ENCODE measurements at regions not wholly inside any gene's neighbourhood (a gene's known extent, or its start where the extent isn't known, plus 50 kb on each side); places are given as distances from the start of the nearest gene placed in this dataset.

DNA sequence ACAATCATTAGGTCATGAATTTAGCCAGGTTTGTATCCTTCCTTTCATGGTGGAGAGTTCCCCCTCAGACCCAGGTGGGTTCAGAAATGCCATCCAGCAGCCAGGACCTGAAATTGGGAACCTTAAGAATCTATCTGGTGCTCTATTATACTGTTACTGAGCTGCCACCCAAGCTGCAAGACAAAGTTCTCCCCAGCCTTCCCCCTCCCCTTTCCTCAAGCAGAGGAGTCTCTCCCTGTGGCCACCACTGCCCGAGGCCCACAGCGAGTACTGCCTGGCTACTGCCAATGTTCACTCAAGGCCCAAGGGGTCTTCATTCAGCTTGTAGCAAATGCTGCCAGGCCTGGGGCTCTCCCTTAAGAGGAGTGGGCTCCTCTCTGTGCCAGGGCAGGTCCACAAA, 133.8 kb downstream of the TMEM38B start:
- DNase-seq (ENCODE audit: low spot score), result no peak

GRCh38 chr9:105828596-105829213, 134.4 kb downstream of the TMEM38B start:
- DNase-seq (ENCODE audit: low spot score), result no peak

DNA sequence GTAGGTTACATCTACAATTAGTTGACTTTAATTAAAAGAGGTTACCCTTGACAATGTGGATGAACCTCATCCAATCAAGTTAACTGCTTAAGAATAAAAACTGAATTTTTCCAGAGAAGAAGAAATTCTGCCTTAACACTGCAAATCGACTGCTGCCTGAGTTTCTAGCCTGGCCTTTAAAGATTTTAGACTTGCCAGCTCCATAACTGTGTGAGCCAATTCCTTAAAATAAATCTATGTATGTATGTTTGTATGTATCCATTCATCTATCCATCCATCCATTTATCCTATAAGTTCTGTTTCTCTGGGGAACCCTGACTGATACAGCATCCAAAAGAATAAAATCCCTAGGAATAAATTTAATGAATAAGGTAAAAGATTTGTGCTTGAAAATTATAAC, 136.1 kb downstream of the TMEM38B start:
- no peak for DNase-seq (ENCODE audit: low spot score)

GRCh38 chr9:105832096-105832710, 137.9 kb downstream of the TMEM38B start:
- DNase-seq (ENCODE audit: low spot score), result no peak

GRCh38 chr9:105833271-105833975, 139.1 kb downstream of the TMEM38B start:
- no peak for DNase-seq (ENCODE audit: low spot score)

GRCh38 chr9:105834404-105834803, 140.1 kb downstream of the TMEM38B start:
- no peak for DNase-seq (ENCODE audit: low spot score)

DNA sequence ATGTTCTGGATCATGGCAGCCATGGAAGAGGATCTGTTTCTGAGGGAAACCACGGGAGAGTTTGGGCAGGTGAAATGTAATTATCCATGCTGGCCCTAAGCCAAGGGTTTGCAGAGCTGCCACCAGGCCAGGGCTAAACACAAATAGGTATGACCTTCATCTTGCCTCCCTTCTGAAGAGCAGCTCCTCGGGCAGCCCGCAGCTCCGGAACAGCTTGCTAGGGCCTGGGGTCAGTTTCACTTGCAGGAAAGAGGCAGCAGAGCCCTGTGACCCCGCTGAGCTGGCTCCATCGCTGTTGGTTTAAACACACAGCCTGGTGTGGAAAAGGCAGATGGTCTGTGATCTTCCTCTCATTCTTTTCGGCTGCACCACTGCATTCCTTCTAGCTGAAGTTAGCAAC, 141.4 kb downstream of the TMEM38B start:
- DNase-seq (ENCODE audit: low spot score), result no peak

DNA sequence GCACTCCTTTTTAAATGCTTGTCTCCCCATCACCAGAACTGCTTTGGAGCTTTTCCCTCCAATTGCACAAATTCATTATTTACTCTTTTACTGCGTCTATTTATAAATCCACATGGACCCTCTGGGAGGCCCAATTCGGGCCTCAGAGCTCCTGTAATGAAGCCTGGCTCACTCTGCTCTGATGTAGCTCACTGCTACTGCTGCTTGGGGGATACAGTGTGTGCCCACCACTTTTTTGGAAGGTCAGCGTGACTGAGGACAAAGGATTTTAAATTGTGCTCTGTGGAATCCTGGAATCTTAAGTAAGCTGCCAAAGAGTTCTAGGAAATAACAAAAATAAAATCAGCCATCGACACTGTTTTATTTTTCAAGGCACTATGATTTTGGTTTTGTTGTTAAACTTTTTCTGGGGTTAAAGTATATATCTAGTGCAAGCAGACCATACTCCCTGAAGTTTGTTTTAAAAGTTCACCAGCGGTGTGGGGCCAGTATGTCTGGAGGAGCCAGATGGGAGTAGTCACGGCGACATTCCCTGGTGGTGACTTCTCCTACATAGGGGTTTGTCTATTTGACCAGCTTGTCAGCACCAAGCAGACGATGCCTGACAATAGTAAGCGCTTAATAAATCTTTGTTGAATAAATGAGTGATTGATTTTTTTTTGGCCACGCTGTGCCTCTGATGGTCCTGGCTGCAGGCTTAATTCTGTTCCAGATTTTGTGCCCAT, 142.8 kb downstream of the TMEM38B start:
- no peak for DNase-seq (ENCODE audit: low spot score)

DNA sequence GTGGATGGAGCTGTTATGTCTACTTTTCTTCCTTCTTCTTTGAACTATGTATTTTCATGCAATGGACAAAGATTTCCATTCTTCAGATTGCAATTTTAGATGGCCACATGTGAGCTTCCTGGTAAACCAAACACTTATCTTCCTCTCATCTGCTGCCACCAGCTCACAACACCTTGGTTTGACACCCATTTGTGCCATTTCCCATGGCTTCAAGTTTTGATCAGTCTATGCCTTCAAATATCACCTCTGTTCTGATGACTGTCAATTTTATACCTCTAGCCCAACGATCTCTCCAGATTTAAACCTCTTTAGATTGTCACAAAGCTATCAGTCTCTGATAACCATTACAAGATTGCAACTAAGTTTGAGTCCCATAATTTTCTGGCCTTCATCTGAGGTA, 147.2 kb downstream of the TMEM38B start:
- no peak for DNase-seq (ENCODE audit: low spot score)

DNA sequence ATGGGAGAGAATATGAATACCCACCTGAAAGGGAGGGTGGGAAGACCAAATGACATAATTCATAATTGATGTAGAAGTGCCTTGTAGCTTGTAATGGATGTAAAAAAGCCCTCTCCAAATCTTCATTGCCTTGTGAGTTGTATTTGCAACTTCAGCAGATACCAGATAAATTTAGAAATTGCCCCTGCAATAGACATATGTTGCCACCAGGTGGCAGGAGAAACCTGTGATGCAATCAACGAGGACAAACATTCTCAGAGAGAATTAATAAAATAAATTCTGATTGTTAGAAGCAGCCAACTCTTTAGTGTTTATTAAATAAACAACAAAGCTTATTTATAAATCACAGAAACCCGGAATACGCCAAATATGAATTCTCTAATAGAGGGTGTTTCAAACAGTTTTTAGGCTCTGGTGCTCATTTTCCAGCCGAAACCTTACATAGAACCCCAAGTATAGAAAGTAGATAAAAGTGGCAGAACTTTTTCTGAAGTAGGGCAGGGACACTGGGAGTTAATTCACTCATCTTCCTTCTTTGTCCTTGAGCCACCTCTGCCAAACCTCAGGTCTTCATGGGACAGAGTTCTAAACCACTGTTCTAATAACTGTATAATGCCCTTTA, 147.8 kb downstream of the TMEM38B start:
- DNase-seq (ENCODE audit: low spot score), result peak; percentile 15

- no peak for DNase-seq (ENCODE audit: low spot score)
Observed at GRCh38 chr9:105846825-105847224, 152.5 kb downstream of the TMEM38B start.

DNA sequence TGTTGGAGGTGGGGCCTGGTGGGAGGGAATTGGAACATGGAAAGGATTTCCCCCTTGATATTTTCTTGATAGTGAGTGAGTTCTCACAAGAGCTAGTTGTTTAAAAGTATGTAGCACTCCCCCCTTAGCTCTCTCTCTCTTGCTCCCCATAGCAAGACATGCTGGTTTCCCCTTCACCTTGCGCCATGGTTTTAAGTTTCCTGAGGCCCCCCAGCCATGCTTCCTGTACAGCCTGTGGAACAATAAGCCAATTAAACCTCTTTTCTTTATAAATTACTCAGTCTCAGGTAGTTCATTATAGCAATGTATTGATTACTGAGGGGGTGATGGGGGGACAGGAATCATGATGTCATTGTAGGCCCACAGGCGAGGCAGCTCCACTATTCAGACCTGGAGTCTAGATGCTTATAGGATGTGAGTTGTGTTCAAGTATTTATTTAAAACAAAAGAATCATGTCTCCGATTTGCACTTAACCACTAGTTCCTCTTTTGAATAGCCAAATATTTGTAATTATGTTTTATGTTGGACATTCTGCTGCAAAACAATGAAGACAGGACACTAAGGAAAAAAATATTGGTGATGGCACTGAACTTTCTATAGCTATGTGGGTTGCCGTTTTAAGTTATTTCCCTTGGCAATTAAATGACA, 156.6 kb downstream of the TMEM38B start:
- DNase-seq (ENCODE audit: low spot score), result no peak

- no peak for DNase-seq (ENCODE audit: low spot score)
Observed at GRCh38 chr9:105854026-105854782, 159.9 kb downstream of the TMEM38B start.

DNA sequence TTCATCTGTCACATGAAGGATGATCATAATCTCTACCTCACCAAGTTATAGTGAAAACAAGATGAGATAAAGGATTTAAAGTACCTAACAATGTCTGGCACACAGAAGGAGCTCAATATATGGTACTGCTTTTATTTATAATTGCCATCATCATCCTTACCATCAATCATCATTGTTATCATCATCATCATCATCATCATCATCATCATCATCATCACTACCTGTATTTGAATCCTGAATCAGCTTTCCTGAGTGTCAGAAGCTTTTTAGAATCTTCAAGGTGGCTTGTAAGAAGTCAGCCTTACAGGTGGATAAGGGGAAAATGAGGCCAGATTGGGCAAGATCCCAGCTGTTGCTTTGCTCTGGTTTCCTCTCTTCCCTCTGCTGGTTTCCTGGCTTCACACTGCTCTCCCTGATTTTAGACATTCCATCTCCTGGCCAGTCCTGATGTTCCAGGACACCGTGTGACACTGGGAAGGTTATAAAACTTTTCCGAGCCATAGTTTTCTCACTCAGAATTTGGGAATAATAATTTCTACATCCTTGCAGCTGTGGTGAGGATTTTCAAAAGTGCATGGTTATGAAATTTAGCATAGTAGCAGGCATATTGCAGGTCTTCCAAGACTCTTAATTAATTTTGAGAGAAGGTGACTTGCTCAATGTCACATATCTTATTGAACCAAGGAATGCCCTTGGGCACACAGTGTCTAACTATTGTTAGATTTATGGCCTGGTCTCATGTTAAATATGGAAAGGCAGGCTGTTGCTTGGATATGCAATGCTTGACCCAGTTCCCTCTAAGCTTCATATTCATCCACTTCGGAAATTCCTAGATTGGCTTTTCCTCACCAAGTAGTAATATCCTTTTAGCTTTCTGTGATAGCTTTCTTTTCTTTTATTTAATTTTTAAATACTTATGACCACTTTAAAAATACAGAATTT, 160.7 kb downstream of the TMEM38B start:
- no peak for DNase-seq (ENCODE audit: low spot score)

DNA sequence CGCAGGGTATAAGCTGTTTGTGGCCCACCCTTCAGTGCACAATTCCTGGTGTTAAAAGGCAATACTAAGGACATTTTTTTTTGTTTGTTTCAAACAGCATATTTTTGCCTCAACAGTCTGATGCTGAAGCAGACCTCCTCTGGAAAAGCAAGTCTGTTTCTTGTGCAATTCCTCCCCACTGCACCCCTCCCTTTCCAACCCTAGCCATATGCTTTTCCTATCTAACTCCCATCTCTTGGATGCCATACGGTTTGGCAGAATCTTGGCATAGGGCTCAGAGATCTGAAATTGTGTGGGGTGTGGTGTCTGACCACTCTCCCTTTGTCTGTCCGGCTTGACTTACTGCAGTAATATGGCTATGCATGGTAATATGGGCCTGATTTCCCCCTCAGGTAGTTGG, 161.6 kb downstream of the TMEM38B start:
- no peak for DNase-seq (ENCODE audit: low spot score)

GRCh38 chr9:105858006-105858690, 163.8 kb downstream of the TMEM38B start:
- no peak for DNase-seq (ENCODE audit: low spot score)

GRCh38 chr9:105858877-105859276, 164.5 kb downstream of the TMEM38B start:
- DNase-seq (ENCODE audit: low spot score), result no peak

GRCh38 chr9:105859428-105860091, 165.2 kb downstream of the TMEM38B start:
- DNase-seq (ENCODE audit: low spot score), result no peak

DNA sequence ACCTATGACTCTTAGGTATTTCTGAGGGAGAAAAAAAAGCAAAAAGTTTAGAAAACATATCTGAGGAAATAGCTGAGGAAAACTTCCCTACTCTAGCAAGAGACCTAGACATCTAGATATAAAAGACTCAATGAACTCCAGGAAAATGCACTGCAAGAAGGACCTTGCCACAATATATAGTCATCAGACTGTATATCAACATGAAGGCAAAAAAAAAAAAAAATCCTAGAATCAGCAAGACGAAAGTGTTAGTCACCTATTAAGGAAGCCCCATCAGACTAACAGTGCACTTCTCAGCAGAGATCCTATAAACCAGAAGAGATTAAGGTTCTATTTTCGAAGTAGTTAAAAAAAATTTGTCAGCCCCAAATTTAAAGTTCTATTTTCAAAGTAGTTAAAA, 166.2 kb downstream of the TMEM38B start:
- no peak for DNase-seq (ENCODE audit: low spot score)

All from CD4-positive, alpha-beta T cell treated with Interleukin-15 for 4 hours (primary cell).